ENCODE measurements at regions not wholly inside any gene's neighbourhood (a gene's known extent, or its start where the extent isn't known, plus 50 kb on each side); places are given as distances from the start of the nearest gene placed in this dataset.

DNA sequence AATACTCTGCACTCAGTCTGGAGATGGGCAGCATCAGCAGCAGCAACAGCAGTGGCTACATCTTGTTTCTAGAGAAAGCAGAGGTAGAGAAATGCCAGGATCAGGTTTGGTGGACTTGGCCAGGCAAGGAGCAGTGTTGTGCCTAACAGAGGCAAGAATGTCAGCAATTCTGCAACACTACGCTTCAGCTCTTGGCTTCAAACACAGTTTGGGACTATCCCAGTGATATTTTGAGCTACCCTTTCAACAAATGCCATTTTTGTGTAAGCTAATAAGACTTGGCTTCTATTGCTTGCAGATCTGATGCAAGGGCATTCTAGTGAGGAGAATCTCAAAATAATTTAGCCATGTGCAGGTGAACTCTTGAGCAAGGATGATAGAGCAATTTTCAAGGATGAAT is 271.3 kb downstream of the PCDH20 start:
- no peak overlapping the region for H3K27ac ChIP-seq (ENCODE audit: low read depth in 2 of 2, low read length in 1 of 2)
- no peaks in the 10 kb centered on the region for H3K27me3 ChIP-seq (ENCODE audit: insufficient read depth)
- H3K9me2 ChIP-seq = no peaks in the 10 kb centered on the region
- H3K4me3 ChIP-seq (ENCODE audit: low read depth in 2 of 2, low read length in 1 of 2) = no peak overlapping the region
- H2AFZ ChIP-seq (ENCODE audit: low read depth) = no peak overlapping the region
- H3K9me3 ChIP-seq = no peaks in the 10 kb centered on the region
- H3F3A ChIP-seq (replicated peaks; ENCODE audit: insufficient read depth) = no peaks in the 10 kb centered on the region
- ChIA-PET POLR2A (no interaction called here), CTCF (interaction anchor here (1.0 kb wide), 1 partner anchor 12 kb away, joined by 4 read pairs; no protein-coding TSS in a partner anchor)
- no peaks in the 10 kb centered on the region for H3K79me2 ChIP-seq (ENCODE audit: insufficient read depth)
- no peak overlapping the region for H3K4me2 ChIP-seq
- H4K20me1 ChIP-seq (ENCODE audit: insufficient read depth) = no peaks in the 10 kb centered on the region
- H3K4me1 ChIP-seq (ENCODE audit: control insufficient read depth in 1 of 2, insufficient read depth in 2 of 2, low read depth in 1 of 2, low read length in 1 of 2) = no peaks in the 10 kb centered on the region; a peak in 1 of 4 replicates
- TF ChIP-seq FOSL2 (IDR thresholded peaks at IDR 0.05; ENCODE audit: borderline replicate concordance, low read depth) (no peak), MEF2A (IDR thresholded peaks at IDR 0.05; ENCODE audit: borderline replicate concordance, low read depth) (no peak), SMC3 (IDR thresholded peaks at IDR 0.05; ENCODE audit: low read depth, low read length) (no peak), YY1 (IDR thresholded peaks at IDR 0.05; ENCODE audit: low read depth) (no peak), MXI1 (IDR thresholded peaks at IDR 0.05; ENCODE audit: low read depth, low read length) (no peak), GABPA (IDR thresholded peaks at IDR 0.05; ENCODE audit: low read depth) (no peak), POLR2AphosphoS5 (IDR thresholded peaks at IDR 0.05; ENCODE audit: low read depth, low read length) (no peak), CHD2 (IDR thresholded peaks at IDR 0.05; ENCODE audit: low read length, partially characterized antibody) (no peak), RXRA (IDR thresholded peaks at IDR 0.05; ENCODE audit: borderline replicate concordance, low read depth) (no peak), TCF12 (IDR thresholded peaks at IDR 0.05) (no peak), TAF1 (IDR thresholded peaks at IDR 0.05; ENCODE audit: borderline replicate concordance, low read depth, low read length) (no peak), NFIC (IDR thresholded peaks at IDR 0.05; ENCODE audit: borderline replicate concordance) (no peak), EP300 (IDR thresholded peaks at IDR 0.05; ENCODE audit: borderline replicate concordance in 1 of 2, low read depth in 1 of 2, low read length in 1 of 2) (no peak), ELF1 (IDR thresholded peaks at IDR 0.05) (no peak), SIN3A (IDR thresholded peaks at IDR 0.05; ENCODE audit: borderline replicate concordance, low read depth, low read length) (no peak)
- TF ChIP-seq, protein P1, sequence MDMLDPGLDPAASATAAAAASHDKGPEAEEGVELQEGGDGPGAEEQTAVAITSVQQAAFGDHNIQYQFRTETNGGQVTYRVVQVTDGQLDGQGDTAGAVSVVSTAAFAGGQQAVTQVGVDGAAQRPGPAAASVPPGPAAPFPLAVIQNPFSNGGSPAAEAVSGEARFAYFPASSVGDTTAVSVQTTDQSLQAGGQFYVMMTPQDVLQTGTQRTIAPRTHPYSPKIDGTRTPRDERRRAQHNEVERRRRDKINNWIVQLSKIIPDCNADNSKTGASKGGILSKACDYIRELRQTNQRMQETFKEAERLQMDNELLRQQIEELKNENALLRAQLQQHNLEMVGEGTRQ (IDR thresholded peaks at IDR 0.05; ENCODE audit: borderline replicate concordance, low read depth, low read length) = no peak
- TF ChIP-seq, protein P2, sequence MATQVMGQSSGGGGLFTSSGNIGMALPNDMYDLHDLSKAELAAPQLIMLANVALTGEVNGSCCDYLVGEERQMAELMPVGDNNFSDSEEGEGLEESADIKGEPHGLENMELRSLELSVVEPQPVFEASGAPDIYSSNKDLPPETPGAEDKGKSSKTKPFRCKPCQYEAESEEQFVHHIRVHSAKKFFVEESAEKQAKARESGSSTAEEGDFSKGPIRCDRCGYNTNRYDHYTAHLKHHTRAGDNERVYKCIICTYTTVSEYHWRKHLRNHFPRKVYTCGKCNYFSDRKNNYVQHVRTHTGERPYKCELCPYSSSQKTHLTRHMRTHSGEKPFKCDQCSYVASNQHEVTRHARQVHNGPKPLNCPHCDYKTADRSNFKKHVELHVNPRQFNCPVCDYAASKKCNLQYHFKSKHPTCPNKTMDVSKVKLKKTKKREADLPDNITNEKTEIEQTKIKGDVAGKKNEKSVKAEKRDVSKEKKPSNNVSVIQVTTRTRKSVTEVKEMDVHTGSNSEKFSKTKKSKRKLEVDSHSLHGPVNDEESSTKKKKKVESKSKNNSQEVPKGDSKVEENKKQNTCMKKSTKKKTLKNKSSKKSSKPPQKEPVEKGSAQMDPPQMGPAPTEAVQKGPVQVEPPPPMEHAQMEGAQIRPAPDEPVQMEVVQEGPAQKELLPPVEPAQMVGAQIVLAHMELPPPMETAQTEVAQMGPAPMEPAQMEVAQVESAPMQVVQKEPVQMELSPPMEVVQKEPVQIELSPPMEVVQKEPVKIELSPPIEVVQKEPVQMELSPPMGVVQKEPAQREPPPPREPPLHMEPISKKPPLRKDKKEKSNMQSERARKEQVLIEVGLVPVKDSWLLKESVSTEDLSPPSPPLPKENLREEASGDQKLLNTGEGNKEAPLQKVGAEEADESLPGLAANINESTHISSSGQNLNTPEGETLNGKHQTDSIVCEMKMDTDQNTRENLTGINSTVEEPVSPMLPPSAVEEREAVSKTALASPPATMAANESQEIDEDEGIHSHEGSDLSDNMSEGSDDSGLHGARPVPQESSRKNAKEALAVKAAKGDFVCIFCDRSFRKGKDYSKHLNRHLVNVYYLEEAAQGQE (IDR thresholded peaks at IDR 0.05; ENCODE audit: low read depth, low read length) = no peak
- TF ChIP-seq, protein P3, sequence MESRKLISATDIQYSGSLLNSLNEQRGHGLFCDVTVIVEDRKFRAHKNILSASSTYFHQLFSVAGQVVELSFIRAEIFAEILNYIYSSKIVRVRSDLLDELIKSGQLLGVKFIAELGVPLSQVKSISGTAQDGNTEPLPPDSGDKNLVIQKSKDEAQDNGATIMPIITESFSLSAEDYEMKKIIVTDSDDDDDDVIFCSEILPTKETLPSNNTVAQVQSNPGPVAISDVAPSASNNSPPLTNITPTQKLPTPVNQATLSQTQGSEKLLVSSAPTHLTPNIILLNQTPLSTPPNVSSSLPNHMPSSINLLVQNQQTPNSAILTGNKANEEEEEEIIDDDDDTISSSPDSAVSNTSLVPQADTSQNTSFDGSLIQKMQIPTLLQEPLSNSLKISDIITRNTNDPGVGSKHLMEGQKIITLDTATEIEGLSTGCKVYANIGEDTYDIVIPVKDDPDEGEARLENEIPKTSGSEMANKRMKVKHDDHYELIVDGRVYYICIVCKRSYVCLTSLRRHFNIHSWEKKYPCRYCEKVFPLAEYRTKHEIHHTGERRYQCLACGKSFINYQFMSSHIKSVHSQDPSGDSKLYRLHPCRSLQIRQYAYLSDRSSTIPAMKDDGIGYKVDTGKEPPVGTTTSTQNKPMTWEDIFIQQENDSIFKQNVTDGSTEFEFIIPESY (IDR thresholded peaks at IDR 0.05; ENCODE audit: borderline replicate concordance, low read depth) = no peak
- 0% methylated on average over 1 of the region's 1 CpG for WGBS (ENCODE audit: low lambda C conversion rate)
- no peaks in the 10 kb centered on the region for H3K36me3 ChIP-seq (replicated peaks in 1 of 2; ENCODE audit: control insufficient read depth in 1 of 2, insufficient read depth in 2 of 2, low read length in 1 of 2)
- no peak for DNase-seq
- H3K9ac ChIP-seq = no peak overlapping the region

Data from SK-N-SH (cell line).